PC-9 (cell line): ENCODE measurements at regions not wholly inside any gene's neighbourhood (a gene's known extent, or its start where the extent isn't known, plus 50 kb on each side); places are given as distances from the start of the nearest gene placed in this dataset.

Experiments
- BruUV-seq: library from RNA; stranded (reverse); fragments of 400-500 nt; replicated peaks from 2 replicates; lab custom pipeline; 2021; lab: Mats Ljungman, UMichigan
- CTCF ChIA-PET: fragments of 300-600 bp; sonication (Branson Sonifier 250); formaldehyde crosslinking; loops from one replicate; lab custom pipeline; 2022; ENCODE audit warnings: antibody characterized with exemption; lab: Charles Lee
- POLR2A ChIA-PET: fragments of 300-600 bp; sonication (Branson Sonifier 250); formaldehyde crosslinking; loops from one replicate; lab custom pipeline; 2022; ENCODE audit warnings: antibody characterized with exemption; ENCODE audit not compliant: unreplicated experiment; lab: Charles Lee
- DNase-seq, 2 experiments: peaks; one replicate each; pipeline versions ENCODE4 v3.0.0 to v3.0.0-alpha.2; 2015 to 2022; ENCODE audit warnings: mixed read lengths in 1 of 2
- H2AFZ ChIP-seq: fragments of 200-600 bp; sonication (generic); 2 replicates; pipeline ENCODE4 v1.8.1; 2017; ENCODE audit warnings: antibody characterized with exemption
- H3F3A ChIP-seq: fragments of 200-600 bp; sonication (generic); 2 replicates; pipeline ENCODE4 v1.8.1; 2017; ENCODE audit warnings: antibody characterized with exemption, mild to moderate bottlenecking, low read depth; ENCODE audit not compliant: insufficient read depth
- H3K27ac ChIP-seq: fragments of 200-600 bp; sonication (generic); 2 replicates; pipeline ENCODE4 v1.6.1; 2016; ENCODE audit warnings: mixed run types
- H3K27me3 ChIP-seq: fragments of 200-600 bp; sonication (generic); 2 replicates; pipeline ENCODE4 v1.6.1; 2016; ENCODE audit warnings: low read depth, mixed run types; ENCODE audit not compliant: insufficient read depth
- H3K36me3 ChIP-seq: fragments of 200-600 bp; sonication (generic); 2 replicates; pipeline ENCODE4 v1.6.1; 2016; ENCODE audit warnings: low read depth, mixed run types
- H3K4me1 ChIP-seq: fragments of 200-600 bp; sonication (generic); replicated peaks from 2 replicates; pipeline ENCODE4 v1.6.1; 2016; ENCODE audit warnings: mixed run types; ENCODE audit not compliant: insufficient read depth
- H3K4me2 ChIP-seq: fragments of 200-600 bp; sonication (generic); 2 replicates; pipeline ENCODE4 v1.6.1; 2017; ENCODE audit warnings: mixed run types
- H3K4me3 ChIP-seq: fragments of 200-600 bp; sonication (generic); 2 replicates; pipeline ENCODE4 v1.6.1; 2016; ENCODE audit warnings: mixed run types
- H3K79me2 ChIP-seq: fragments of 200-600 bp; sonication (generic); 2 replicates; pipeline ENCODE4 v1.6.1; 2017; ENCODE audit warnings: low read depth, mixed run types
- H3K9me2 ChIP-seq: fragments of 200-600 bp; sonication (generic); 2 replicates; pipeline ENCODE4 v1.8.1; 2017; ENCODE audit warnings: mild to moderate bottlenecking; ENCODE audit not compliant: insufficient read depth
- H3K9me3 ChIP-seq: fragments of 200-600 bp; sonication (generic); 2 replicates; pipeline ENCODE4 v1.8.1; 2016; ENCODE audit warnings: low read depth; ENCODE audit not compliant: insufficient read depth
- H4K20me1 ChIP-seq: fragments of 200-600 bp; sonication (generic); 2 replicates; pipeline ENCODE4 v1.8.1; 2017; ENCODE audit not compliant: insufficient read depth
- CTCF ChIP-seq: fragments of 200-600 bp; sonication (generic); conservative IDR thresholded peaks from 2 replicates; pipeline ENCODE4 v1.6.1; 2017; ENCODE audit warnings: mixed run types, antibody characterized with exemption, mild to moderate bottlenecking, moderate library complexity
- EZH2 ChIP-seq: fragments of 200-600 bp; sonication (generic); IDR thresholded peaks from 2 replicates; pipeline ENCODE4 v1.8.0; 2017; ENCODE audit warnings: antibody characterized with exemption, low read depth
- intact Hi-C: fragments of 100-400 bp; cut with micrococcal nuclease; formaldehyde crosslinking; loops from one replicate; pipeline ENCODE4 v1.10.0; 2022; ENCODE audit not compliant: unreplicated experiment

- no peaks in the 10 kb centered on the region for H3K4me1 ChIP-seq
- H3K4me2 ChIP-seq = no peak overlapping the region
- no peaks in the 10 kb centered on the region for H3F3A ChIP-seq
- no peak for DNase-seq
- BruUV-seq = no TSS peak
- no peaks in the 10 kb centered on the region for H3K79me2 ChIP-seq
- no peaks in the 10 kb centered on the region for H3K9me3 ChIP-seq
- H2AFZ ChIP-seq = no peak overlapping the region
- POLR2A ChIA-PET = no interaction called here
- H3K27ac ChIP-seq = no peak overlapping the region
- H3K4me3 ChIP-seq = no peak overlapping the region
- H4K20me1 ChIP-seq = no peaks in the 10 kb centered on the region
- H3K27me3 ChIP-seq = 0 out of 2 replicates have a peak, but pooled peaks cover 10% of the 10 kb centered on the region
- intact Hi-C loops = no loop called here
- no peak for TF ChIP-seq EZH2
- no peak for TF ChIP-seq CTCF
- CTCF ChIA-PET = no interaction called here
- no peaks in the 10 kb centered on the region for H3K9me2 ChIP-seq
- H3K36me3 ChIP-seq = no peaks in the 10 kb centered on the region
These were observed 82.8 kb upstream of the ZNF716 start for GRCh38 chr7:57367171-57367570.

- Histone ChIP-seq H3K27me3 (no peaks in the 10 kb centered on the region), H3K4me2 (no peak overlapping the region), H3K27ac (no peak overlapping the region), H3F3A (no peaks in the 10 kb centered on the region), H3K4me3 (no peak overlapping the region), H4K20me1 (no peaks in the 10 kb centered on the region), H3K36me3 (no peaks in the 10 kb centered on the region), H3K9me2 (no peaks in the 10 kb centered on the region), H2AFZ (no peak overlapping the region), H3K4me1 (no peaks in the 10 kb centered on the region), H3K79me2 (no peaks in the 10 kb centered on the region), H3K9me3 (no peaks in the 10 kb centered on the region)
- ChIA-PET CTCF (no interaction called here), POLR2A (no interaction called here)
- no TSS peak for BruUV-seq
- intact Hi-C loops = no loop called here
- TF ChIP-seq CTCF (no peak), EZH2 (no peak)
- DNase-seq = no peak
These were observed 79.8 kb upstream of the ZNF716 start for GRCh38 chr7:57370066-57370738.

GRCh38 chr7:57370739-57371098, 79.3 kb upstream of the ZNF716 start:
- Histone ChIP-seq H3F3A (no peaks in the 10 kb centered on the region), H3K9me3 (no peaks in the 10 kb centered on the region), H2AFZ (no peak overlapping the region), H3K4me3 (no peak overlapping the region), H3K27ac (no peak overlapping the region), H3K4me2 (no peak overlapping the region), H3K9me2 (no peaks in the 10 kb centered on the region), H3K27me3 (no peaks in the 10 kb centered on the region), H3K79me2 (no peaks in the 10 kb centered on the region), H3K36me3 (no peaks in the 10 kb centered on the region), H4K20me1 (no peaks in the 10 kb centered on the region), H3K4me1 (no peaks in the 10 kb centered on the region)
- CTCF ChIA-PET = no interaction called here
- POLR2A ChIA-PET = no interaction called here
- DNase-seq = no peak
- TF ChIP-seq EZH2 = no peak
- TF ChIP-seq CTCF = no peak
- intact Hi-C loops = no loop called here
- no TSS peak for BruUV-seq
